Activated effector memory CD4-positive, alpha-beta T cell treated with anti-CD3 and anti-CD28 coated beads, Interleukin-2, amount 50 U/mL, for 16 hours (primary cell): ENCODE measurements at regions not wholly inside any gene's neighbourhood (a gene's known extent, or its start where the extent isn't known, plus 50 kb on each side); places are given as distances from the start of the nearest gene placed in this dataset.

Source experiments
- DNase-seq: peaks from one replicate; pipeline ENCODE4 v3.0.0-alpha.2; 2020

GRCh38 chr11:70522593-70523311 is 124.4 kb downstream of the CTTN start:
- no peak for DNase-seq

- DNase-seq: no peak
Observed at GRCh38 chr11:70523384-70524095, 125.2 kb downstream of the CTTN start.

- DNase-seq: no peak
Observed at GRCh38 chr11:70524096-70524922, 126.0 kb downstream of the CTTN start.

GRCh38 chr11:70525006-70525405 is 126.7 kb downstream of the CTTN start:
- DNase-seq: no peak

GRCh38 chr11:70525466-70525865 is 127.1 kb downstream of the CTTN start:
- DNase-seq: no peak

GRCh38 chr11:70526116-70527045 is 128.1 kb downstream of the CTTN start:
- no peak for DNase-seq

- DNase-seq: no peak
Observed at GRCh38 chr11:70527046-70527395, 128.7 kb downstream of the CTTN start.

GRCh38 chr11:70527429-70528045 is 129.2 kb downstream of the CTTN start:
- DNase-seq: no peak

GRCh38 chr11:70528046-70528793 is 129.9 kb downstream of the CTTN start:
- no peak for DNase-seq

GRCh38 chr11:70528794-70529580 is 130.7 kb downstream of the CTTN start:
- no peak for DNase-seq

GRCh38 chr11:70530010-70530409 is 131.7 kb downstream of the CTTN start:
- DNase-seq: no peak

GRCh38 chr11:70530629-70531185 is 132.4 kb downstream of the CTTN start:
- DNase-seq: no peak

- no peak for DNase-seq
Observed at GRCh38 chr11:70531281-70532065, 133.1 kb downstream of the CTTN start.

GRCh38 chr11:70532066-70532440 is 133.7 kb downstream of the CTTN start:
- DNase-seq: no peak

GRCh38 chr11:70532731-70533130 is 134.4 kb downstream of the CTTN start:
- DNase-seq: no peak

GRCh38 chr11:70535191-70535971 is 137.1 kb downstream of the CTTN start:
- no peak for DNase-seq

GRCh38 chr11:70536051-70536877 is 137.9 kb downstream of the CTTN start:
- no peak for DNase-seq
